PFSK-1 (cell line): ENCODE measurements at regions not wholly inside any gene's neighbourhood (a gene's known extent, or its start where the extent isn't known, plus 50 kb on each side); places are given as distances from the start of the nearest gene placed in this dataset.

ENCODE experiments used
- POLR2AphosphoS5 ChIP-seq: IDR thresholded peaks from 2 replicates; pipeline ENCODE4 v1.6.1; 2012; ENCODE audit warnings: low read depth, mild to moderate bottlenecking, control low read depth, low read length, moderate library complexity
- SIN3A ChIP-seq: IDR thresholded peaks from 2 replicates; pipeline ENCODE4 v1.6.1; 2012; ENCODE audit warnings: mild to moderate bottlenecking, low read length, moderate library complexity, borderline replicate concordance; ENCODE audit not compliant: insufficient read depth
- TAF1 ChIP-seq: IDR thresholded peaks from 2 replicates; pipeline ENCODE4 v1.6.1; 2012; ENCODE audit warnings: low read length, control low read depth, borderline replicate concordance; ENCODE audit not compliant: insufficient read depth
- TF ChIP-seq, protein P1 (sequence below), 2 experiments: IDR thresholded peaks; 2 replicates each; pipeline versions ENCODE4 v1.6.1 to v1.8.0; 2011 to 2012; ENCODE audit warnings: low read depth in 2 of 2, low read length in 2 of 2, control low read depth in 1 of 2, inconsistent platforms in 1 of 2, mild to moderate bottlenecking in 1 of 2, moderate library complexity in 1 of 2; ENCODE audit not compliant: insufficient read depth in 1 of 2

DNA sequence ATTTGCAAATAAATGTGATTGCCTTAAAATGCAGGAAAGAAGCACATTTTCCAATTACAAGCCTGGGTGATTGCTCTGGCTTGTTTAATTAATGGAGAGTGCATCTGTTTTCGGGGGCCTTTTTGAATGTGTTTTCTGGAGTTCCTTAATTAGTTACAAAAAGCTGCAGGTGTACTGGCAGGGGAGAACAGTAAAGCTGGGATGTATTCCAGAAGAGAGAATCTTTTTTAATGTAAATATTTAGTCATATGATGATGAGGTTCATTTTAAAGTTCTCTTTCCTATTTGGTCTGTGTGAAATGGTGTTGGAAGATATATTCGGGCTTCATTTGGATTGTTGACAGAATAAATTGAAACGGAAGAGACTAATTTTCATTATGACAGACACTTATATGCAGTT lies 70.9 kb upstream of the N4BP1 start:
- no peak for TF ChIP-seq TAF1
- no peak for TF ChIP-seq POLR2AphosphoS5
- TF ChIP-seq, protein P1, sequence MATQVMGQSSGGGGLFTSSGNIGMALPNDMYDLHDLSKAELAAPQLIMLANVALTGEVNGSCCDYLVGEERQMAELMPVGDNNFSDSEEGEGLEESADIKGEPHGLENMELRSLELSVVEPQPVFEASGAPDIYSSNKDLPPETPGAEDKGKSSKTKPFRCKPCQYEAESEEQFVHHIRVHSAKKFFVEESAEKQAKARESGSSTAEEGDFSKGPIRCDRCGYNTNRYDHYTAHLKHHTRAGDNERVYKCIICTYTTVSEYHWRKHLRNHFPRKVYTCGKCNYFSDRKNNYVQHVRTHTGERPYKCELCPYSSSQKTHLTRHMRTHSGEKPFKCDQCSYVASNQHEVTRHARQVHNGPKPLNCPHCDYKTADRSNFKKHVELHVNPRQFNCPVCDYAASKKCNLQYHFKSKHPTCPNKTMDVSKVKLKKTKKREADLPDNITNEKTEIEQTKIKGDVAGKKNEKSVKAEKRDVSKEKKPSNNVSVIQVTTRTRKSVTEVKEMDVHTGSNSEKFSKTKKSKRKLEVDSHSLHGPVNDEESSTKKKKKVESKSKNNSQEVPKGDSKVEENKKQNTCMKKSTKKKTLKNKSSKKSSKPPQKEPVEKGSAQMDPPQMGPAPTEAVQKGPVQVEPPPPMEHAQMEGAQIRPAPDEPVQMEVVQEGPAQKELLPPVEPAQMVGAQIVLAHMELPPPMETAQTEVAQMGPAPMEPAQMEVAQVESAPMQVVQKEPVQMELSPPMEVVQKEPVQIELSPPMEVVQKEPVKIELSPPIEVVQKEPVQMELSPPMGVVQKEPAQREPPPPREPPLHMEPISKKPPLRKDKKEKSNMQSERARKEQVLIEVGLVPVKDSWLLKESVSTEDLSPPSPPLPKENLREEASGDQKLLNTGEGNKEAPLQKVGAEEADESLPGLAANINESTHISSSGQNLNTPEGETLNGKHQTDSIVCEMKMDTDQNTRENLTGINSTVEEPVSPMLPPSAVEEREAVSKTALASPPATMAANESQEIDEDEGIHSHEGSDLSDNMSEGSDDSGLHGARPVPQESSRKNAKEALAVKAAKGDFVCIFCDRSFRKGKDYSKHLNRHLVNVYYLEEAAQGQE (IDR thresholded peaks at IDR 0.05; ENCODE audit: insufficient read depth in 1 of 2, low read depth in 2 of 2, low read length in 2 of 2) = no peak
- TF ChIP-seq SIN3A = no peak
